HEK293T (cell line): ENCODE measurements at regions not wholly inside any gene's neighbourhood (a gene's known extent, or its start where the extent isn't known, plus 50 kb on each side); places are given as distances from the start of the nearest gene placed in this dataset.

Source experiments
- BHLHE40 ChIP-seq: fragments of 450-650 bp; IDR thresholded peaks from 2 replicates; pipeline ENCODE4 v1.6.1; 2016; ENCODE audit warnings: mild to moderate bottlenecking, moderate library complexity, borderline replicate concordance
- FOXA1 ChIP-seq: fragments of 450-650 bp; IDR thresholded peaks from 2 replicates; pipeline ENCODE4 v1.6.1; 2016; ENCODE audit warnings: mild to moderate bottlenecking
- FOXK2 ChIP-seq: fragments of 450-650 bp; IDR thresholded peaks from 2 replicates; pipeline ENCODE4 v1.6.1; 2016; ENCODE audit warnings: mild to moderate bottlenecking
- FOXM1 ChIP-seq: fragments of 450-650 bp; IDR thresholded peaks from 2 replicates; pipeline ENCODE4 v1.6.1; 2017; ENCODE audit warnings: mild to moderate bottlenecking, borderline replicate concordance
- PKNOX1 ChIP-seq: fragments of 450-650 bp; IDR thresholded peaks from 2 replicates; pipeline ENCODE4 v1.6.1; 2016
- SUZ12 ChIP-seq: fragments of 450-650 bp; IDR thresholded peaks from 2 replicates; pipeline ENCODE4 v1.6.1; 2016; ENCODE audit warnings: mild to moderate bottlenecking

DNA sequence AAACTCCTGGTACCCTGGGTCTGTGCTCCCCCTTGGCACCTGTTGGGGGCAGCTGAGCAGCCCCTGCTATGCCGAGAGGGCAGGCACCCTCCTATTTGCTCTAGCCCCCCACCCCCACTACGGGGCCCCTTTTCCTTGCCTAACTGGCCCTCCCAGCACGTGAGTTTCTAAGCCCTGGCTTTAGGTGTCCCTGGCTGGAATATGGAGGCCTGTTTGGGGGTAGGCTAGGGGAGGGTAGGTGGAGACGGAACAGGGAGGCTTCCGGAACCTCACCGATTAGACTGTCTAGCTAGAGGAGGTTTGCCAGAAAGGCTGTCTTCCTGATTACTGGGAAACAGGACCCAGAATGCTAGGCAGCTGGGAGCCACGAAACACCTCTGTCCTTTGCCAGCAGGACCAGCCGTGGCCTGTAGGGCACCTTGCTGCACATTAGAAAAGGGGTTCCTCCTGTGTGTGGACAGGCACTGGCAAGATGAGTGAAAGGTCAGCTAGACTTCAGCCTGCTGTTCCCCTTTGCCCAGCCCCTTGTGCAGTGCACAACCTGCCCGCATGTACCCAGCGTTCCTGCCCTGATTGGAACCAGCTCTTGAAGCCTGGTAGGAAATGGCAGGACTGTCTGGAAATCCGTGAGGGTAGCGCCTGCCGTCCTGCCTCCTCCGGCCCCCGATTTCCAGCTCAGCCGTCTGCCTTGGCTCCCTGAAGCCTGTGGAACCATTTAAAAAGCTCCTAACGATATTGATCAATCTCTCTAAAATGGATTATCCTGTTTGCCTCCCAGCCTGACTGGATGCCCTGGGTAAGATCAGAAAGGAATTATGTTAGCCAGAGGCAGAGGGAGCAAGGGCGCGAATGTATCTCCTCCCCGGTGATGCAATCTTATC lies 83.4 kb upstream of the GSE1 start:
- TF ChIP-seq BHLHE40 (no peak), FOXK2 (no peak), FOXA1 (no peak), SUZ12 (no peak), PKNOX1 (no peak), FOXM1 (no peak)
